HPDE6-E6E7 (cell line): ENCODE measurements at regions not wholly inside any gene's neighbourhood (a gene's known extent, or its start where the extent isn't known, plus 50 kb on each side); places are given as distances from the start of the nearest gene placed in this dataset.
"Not testable (repeated sequence)": the region's sequence is repeated elsewhere in the genome, so short reads cannot be mapped to it uniquely, and the experiment has no call there.

Experiments
- DNase-seq: peaks from one replicate; pipeline ENCODE4 v3.0.0; 2011; ENCODE audit warnings: missing footprints; ENCODE audit errors: extremely low spot score

- DNase-seq = no peak
Observed at GRCh38 chr1:217040711-217041455, 317.7 kb upstream of the ESRRG start.

DNA sequence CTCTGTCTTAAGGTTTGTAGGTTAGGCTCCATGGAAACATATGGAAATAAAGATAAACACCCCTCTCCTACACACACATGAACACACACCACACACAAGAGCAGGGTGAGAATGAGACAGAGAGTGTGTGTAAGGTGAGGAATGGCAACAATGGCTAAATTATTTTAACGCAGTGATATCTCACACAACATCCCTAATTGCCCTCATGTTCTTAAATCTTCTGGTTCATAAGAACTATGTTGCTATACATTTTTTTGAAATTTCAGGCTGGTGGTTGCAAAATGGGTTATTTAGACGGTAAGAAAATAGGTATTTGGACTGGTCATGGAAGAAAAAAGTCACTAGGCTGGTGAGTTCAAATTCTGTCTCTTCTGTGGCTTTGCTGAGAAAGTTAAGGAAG, 316.7 kb upstream of the ESRRG start:
- DNase-seq = no peak

DNA sequence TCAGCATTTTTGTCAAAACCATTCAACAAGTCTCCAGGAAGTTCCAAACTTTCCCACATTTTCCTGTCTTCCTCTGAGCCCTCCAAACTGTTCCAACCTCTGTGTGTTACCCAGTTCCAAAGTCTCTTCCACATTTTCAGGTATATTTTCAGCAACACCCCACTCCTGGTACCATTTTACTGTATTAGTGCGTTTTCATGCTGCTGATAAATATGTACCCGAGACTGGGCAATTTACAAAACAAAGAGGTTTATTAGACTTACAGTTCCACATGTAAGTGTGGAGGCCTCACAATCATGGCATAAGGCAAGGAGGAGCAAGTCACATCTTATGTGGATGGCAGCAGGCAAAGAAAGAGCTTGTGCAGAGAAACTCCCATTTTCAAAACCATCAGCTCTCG, 315.9 kb upstream of the ESRRG start:
- not testable (repeated sequence) for DNase-seq

- no peak for DNase-seq
Observed at GRCh38 chr1:217036757-217037156, 313.5 kb upstream of the ESRRG start.

DNA sequence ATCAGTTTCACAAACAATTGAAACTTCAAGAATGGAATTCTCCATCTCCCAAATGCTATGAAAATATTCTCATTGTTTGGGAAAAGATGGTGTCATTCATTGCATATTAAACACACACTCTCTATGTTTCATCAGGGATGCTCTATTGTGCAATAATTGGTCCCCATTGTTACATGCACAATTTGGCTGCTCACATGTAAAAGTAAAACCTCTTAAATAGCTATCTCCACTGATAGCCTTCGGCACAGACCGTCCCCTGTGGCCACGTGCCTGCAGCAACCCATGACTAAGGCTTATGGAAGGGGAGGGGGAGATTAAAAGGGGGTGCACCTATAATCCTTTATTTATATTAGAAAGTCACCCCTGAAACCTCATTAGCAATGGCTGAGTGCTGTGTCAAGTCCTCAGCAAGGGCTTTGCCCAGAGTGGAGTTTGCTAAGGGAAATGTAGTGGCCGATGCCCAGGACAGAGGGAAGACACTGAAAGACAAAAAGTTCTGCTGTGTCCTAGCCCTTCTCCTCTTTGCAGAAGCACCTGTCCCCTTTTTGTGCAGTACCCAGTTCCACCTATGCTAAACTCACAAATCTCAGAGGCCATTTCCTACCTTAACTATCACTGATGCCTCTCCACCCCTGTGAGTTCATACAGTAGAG, 309.6 kb upstream of the ESRRG start:
- no peak for DNase-seq

GRCh38 chr1:217029281-217030157, 306.3 kb upstream of the ESRRG start:
- DNase-seq = peak; percentile 76

GRCh38 chr1:217027403-217028080, 304.3 kb upstream of the ESRRG start:
- no peak for DNase-seq

DNA sequence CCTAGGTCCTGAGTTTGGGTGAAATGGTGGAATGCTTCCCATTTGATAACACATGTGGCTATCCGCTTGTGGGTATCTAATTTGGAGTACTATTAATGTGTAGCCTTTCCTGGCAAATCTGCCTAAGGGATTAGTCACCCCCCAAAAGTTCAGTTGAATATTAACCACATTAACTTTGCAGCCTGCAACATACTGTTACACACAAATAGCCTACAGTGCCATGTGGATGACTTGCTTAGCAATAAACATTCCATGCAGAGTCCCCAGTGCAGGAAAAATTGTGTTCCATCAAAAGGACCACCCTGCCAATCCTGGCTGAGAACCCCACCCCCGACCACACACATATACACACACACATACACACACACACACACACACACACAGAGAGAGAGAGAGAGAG, 303.3 kb upstream of the ESRRG start:
- DNase-seq = no peak

DNA sequence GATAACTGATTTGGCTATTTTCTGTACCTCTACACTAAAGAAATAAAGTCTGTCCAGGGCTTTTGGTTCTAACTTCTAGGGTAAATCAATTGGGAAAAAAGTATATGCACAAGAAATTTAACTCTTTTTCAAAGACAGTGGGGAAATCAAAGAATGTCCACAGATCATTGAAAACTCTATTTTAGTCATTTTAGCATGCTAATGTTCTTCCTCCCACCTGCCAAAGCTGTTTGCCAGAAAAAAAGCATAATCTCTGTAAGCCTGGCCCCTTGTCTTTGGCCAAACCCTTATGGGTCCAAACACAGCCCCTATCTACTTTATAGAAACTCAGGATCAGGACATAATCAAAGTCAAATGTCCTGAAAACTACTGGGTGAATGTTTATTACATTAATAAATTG, 302.2 kb upstream of the ESRRG start:
- DNase-seq = no peak

GRCh38 chr1:217024911-217025310, 301.7 kb upstream of the ESRRG start:
- no peak for DNase-seq

DNA sequence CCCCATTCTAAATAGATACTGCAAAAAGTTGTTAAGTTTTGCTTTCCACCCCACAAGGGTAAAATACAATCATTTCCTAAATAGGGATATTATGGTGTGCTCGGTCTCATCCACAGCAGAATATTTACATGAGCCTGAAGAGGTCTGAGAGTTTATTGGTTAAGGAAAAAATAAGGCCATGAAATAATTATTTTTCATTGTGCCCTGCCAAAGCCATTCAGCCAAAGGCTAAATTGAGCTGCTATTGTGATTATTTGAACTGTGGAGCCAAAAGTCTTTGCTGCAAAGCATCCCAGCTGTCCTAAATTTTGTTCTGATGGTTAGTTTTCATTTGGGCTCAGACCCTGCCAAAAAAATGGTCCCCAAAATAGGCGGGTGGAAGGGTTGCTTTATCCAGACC, 298.7 kb upstream of the ESRRG start:
- no peak for DNase-seq

- DNase-seq = no peak
Observed at GRCh38 chr1:217021400-217021799, 298.2 kb upstream of the ESRRG start.

DNA sequence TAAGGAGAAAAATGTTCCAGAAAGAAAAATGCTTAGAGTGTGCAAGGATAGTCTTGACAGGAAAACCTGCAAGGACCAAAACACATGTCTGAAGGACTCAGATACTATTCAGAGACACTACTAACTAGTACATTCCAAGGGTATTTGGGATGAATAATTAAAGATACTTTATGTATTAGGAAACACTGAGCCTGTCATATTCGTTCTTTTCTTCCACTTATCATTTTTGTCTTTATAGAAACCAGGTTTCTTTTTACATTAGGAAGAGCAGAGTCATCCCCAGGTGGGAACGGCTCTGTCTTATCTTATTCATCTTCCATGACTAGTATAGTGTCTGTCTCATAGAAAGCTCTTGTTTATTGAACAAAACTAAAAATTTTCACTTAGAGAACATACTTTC, 296.2 kb upstream of the ESRRG start:
- no peak for DNase-seq

GRCh38 chr1:217018648-217019047, 295.4 kb upstream of the ESRRG start:
- DNase-seq = no peak

- DNase-seq = no peak
Observed at GRCh38 chr1:217017165-217017564, 293.9 kb upstream of the ESRRG start.

- no peak for DNase-seq
Observed at GRCh38 chr1:217014066-217014465, 290.8 kb upstream of the ESRRG start.

DNA sequence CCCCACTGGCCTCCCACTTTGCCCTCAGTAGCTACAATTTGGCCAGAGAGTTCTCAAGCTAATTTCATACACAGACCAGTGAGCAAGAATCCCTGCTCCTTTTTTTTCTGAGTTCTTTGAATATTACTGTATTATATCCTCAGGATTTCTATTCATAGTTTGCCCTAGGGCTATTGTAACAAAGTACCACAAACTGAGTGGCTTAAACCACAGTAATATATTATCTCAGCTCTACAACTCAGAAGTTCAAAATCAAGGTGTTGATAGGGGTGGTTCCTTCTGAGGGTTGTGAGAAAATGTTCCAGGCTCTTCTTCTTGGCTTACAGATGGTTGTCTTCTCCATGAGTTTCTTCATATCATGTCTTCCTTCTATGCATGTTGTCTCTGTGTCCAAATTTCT, 289.4 kb upstream of the ESRRG start:
- DNase-seq = no peak

DNA sequence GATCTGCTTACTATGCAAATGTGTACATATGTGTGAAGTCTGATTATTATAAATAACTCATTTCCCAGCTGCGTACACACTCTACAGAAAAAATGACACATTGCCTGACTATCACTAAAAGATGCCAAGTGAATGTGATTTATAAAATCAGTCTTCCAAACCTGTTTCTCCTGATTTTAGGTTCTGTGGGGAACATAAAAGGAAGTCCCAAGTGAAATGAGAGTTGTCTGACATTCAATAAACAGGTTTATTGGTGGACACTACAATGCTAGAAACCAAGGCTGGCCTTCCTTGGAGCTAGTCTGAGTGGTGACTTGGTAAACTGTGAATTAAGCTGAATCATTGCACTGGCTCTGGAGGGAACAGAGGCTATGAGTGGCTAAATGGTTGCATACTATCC, 287.9 kb upstream of the ESRRG start:
- no peak for DNase-seq

DNA sequence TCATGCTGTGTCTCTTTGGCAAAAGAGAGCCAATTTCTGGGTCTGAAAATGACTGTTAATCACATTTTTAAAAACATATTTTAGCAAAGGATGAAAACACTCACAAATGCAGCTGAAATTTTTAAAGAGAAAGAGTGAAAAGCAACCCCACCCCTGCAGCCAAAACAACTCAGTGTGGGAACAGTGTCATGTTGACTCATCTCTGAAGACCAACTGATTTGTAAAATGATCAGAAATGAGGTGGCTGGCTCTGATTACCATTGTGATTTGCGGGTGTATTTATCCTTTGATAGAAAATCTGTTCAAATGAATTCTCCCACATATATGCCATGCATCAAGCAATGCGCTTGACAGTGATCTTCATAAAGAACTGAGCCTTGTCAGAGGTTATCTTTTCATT, 287.0 kb upstream of the ESRRG start:
- no peak for DNase-seq

DNA sequence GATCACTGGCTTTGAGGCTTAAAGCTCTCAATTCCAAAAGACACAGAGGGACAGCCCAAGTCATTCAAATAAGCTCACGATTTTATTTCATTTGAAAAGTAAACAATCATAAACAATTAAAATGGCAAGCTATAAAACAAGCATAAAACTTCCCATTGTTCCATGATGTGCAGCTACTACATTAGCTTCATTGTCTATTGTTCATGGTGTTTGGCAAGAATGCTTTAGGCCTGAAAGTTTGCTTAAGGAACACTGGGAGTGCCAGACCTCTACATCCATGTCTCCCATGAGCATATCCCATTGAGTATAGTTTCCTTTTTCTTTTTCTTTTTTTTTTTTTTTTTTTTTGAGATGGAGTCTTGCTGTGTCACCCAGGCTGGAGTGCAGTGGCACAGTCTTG, 286.1 kb upstream of the ESRRG start:
- no peak for DNase-seq

DNA sequence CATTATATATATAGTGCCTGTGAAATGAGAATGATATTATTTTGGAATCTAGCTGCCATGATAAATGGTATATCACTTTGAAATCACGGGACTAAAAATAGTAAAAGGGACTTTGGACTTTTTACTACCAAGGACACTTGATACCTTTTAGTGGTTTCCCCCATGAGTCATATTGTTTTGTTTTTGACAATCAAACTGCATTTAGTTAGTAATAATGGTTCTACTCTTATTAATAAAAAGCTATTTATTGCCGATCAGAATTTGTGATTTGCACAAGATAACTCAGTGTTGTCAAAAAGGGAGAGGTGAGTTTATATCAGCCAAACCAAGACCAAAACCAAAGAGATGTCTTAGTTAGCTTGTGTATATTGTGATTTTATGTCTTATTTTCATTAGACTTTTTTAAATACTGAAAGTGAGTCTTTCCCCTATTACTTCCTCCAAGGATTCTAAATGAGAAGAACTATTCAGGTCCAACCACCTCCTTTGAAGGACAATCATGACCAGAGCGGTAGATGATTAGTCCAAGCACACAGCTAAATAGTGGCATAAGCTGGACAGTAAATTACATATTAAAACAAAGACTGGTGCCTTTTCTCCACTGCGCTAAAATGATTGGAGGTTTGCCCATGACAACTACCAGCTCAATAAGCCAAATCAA, 281.7 kb upstream of the ESRRG start:
- peak; percentile 11 for DNase-seq

DNA sequence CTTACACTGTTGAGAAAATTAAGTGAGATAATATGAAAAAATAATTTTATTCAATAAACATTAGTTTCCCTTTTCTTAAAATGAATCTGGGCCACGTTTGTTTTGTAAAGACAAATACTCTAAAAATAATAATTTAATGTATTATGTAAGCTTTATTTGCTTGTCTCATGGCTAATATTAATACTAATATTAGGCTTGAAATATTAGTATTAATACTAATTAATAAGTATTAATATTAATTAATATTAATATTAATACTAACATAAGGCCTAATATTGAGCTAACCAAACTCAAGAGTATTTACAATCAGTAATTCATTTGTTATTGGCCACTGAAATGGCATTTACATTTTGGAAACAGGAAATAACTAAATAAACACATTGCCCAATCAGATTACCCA, 280.1 kb upstream of the ESRRG start:
- no peak for DNase-seq
